ENCODE measurements at regions not wholly inside any gene's neighbourhood (a gene's known extent, or its start where the extent isn't known, plus 50 kb on each side); places are given as distances from the start of the nearest gene placed in this dataset.

- TF ChIP-seq CTCF (IDR thresholded peaks at IDR 0.05; ENCODE audit: low read depth, low read length, poor library complexity, severe bottlenecking) (no peak), EZH2phosphoT487 (IDR thresholded peaks at IDR 0.05; ENCODE audit: borderline replicate concordance, low read length) (no peak)
Observed at GRCh38 chr1:5575396-5575940, 416.8 kb downstream of the NPHP4 start.

Measured in DOHH2 (cell line).